ENCODE measurements at regions not wholly inside any gene's neighbourhood (a gene's known extent, or its start where the extent isn't known, plus 50 kb on each side); places are given as distances from the start of the nearest gene placed in this dataset.
"Not testable (repeated sequence)": the region's sequence is repeated elsewhere in the genome, so short reads cannot be mapped to it uniquely, and the experiment has no call there.

DNA sequence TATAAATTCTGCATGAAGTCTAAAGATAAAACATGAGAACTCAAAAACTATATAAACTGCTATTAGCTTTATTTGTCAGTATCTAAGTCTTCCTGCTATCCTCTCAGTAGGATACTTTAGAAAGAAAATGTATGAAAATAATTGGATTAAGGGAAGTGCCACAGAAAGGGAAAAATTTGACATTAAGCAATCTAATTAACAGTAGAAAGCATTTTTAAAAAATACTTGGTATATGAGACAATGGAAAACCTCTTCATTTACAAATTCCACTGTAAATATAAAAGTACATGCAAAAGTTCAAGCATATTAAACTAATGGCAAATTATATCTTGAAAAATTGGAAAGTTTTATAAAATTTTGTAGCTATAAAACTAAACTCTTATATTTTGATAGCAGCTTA, 518.6 kb upstream of the NUDT12 start:
- Histone ChIP-seq H3K9me3 (ENCODE audit: control insufficient read depth, low read depth, low read length) (no peaks in the 10 kb centered on the region), H3K4me1 (ENCODE audit: control insufficient read depth, extremely low read depth, insufficient read depth, low read length) (no peaks in the 10 kb centered on the region), H3K79me2 (ENCODE audit: control insufficient read depth, insufficient read depth, low read length) (no peaks in the 10 kb centered on the region), H3K9ac (ENCODE audit: control insufficient read depth, extremely low read depth, insufficient read depth, low read length) (no peak overlapping the region), H3K36me3 (ENCODE audit: control insufficient read depth in 2 of 2, extremely low read depth in 1 of 2, insufficient read depth in 2 of 2, low read length in 2 of 2) (no peaks in the 10 kb centered on the region), H2AFZ (ENCODE audit: control insufficient read depth, low read length) (no peak overlapping the region), H3K4me3 (ENCODE audit: control insufficient read depth in 2 of 3, extremely low read depth in 1 of 3, insufficient read depth in 2 of 3, low read depth in 1 of 3, low read length in 3 of 3) (no peak overlapping the region), H3K27me3 (ENCODE audit: control insufficient read depth, extremely low read depth, insufficient read depth, low read length) (no peaks in the 10 kb centered on the region), H3K27ac (ENCODE audit: control insufficient read depth, insufficient read depth, low read length) (no peak overlapping the region), H4K20me1 (ENCODE audit: control insufficient read depth, extremely low read depth, insufficient read depth, low read length) (no peaks in the 10 kb centered on the region), H3K9me1 (ENCODE audit: control insufficient read depth, extremely low read depth, insufficient read depth, low read length) (no peaks in the 10 kb centered on the region), H3K4me2 (ENCODE audit: control insufficient read depth, extremely low read depth, insufficient read depth, low read depth, low read length) (no peak overlapping the region)
- dilution Hi-C loops (cut with MboI; ENCODE audit: extremely low pct_ligation_motif_present, low sequenced_read_pairs): no loop called here
- TF ChIP-seq EZH2 (IDR thresholded peaks at IDR 0.05; ENCODE audit: low read length): no peak
- TF ChIP-seq, protein P1, sequence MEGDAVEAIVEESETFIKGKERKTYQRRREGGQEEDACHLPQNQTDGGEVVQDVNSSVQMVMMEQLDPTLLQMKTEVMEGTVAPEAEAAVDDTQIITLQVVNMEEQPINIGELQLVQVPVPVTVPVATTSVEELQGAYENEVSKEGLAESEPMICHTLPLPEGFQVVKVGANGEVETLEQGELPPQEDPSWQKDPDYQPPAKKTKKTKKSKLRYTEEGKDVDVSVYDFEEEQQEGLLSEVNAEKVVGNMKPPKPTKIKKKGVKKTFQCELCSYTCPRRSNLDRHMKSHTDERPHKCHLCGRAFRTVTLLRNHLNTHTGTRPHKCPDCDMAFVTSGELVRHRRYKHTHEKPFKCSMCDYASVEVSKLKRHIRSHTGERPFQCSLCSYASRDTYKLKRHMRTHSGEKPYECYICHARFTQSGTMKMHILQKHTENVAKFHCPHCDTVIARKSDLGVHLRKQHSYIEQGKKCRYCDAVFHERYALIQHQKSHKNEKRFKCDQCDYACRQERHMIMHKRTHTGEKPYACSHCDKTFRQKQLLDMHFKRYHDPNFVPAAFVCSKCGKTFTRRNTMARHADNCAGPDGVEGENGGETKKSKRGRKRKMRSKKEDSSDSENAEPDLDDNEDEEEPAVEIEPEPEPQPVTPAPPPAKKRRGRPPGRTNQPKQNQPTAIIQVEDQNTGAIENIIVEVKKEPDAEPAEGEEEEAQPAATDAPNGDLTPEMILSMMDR (optimal IDR thresholded peaks at IDR 0.05 in 1 of 3, IDR thresholded peaks at IDR 0.05 in 1 of 3, conservative IDR thresholded peaks at IDR 0.05 in 1 of 3; ENCODE audit: extremely low read depth in 1 of 3, insufficient read depth in 2 of 3, low read length in 3 of 3): no peak
- DNase-seq (ENCODE audit: low read depth, low spot score) (no peak), FAIRE-seq (no peak)

DNA sequence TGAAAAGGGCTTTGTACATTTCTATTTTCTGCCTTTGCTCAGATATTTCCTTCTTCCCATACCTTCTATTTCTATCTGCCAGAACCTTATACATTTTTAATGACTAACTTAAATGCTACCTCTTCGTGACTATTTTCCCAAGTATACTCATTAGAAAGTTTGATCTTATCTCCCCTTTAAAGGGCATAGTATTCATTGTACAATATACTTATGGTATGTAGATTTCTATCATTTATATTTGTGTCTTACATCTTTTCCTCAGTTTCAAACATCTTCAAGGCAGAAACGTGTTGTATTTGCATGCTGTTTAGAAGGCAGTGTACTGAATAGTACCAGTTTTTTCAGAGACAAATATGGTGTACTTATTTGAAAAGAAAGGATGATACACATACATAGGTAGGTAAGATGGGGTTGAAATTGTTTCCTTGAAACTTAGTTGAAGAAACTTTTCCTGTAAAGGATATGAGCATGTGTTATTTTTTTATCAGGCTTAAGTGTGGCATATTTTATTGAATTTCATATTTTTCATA, 518.1 kb upstream of the NUDT12 start:
- Histone ChIP-seq H3K27ac (ENCODE audit: control insufficient read depth, insufficient read depth, low read length) (no peak overlapping the region), H3K4me1 (ENCODE audit: control insufficient read depth, extremely low read depth, insufficient read depth, low read length) (no peaks in the 10 kb centered on the region), H3K9ac (ENCODE audit: control insufficient read depth, extremely low read depth, insufficient read depth, low read length) (no peak overlapping the region), H3K36me3 (ENCODE audit: control insufficient read depth in 2 of 2, extremely low read depth in 1 of 2, insufficient read depth in 2 of 2, low read length in 2 of 2) (no peaks in the 10 kb centered on the region), H4K20me1 (ENCODE audit: control insufficient read depth, extremely low read depth, insufficient read depth, low read length) (no peaks in the 10 kb centered on the region), H2AFZ (ENCODE audit: control insufficient read depth, low read length) (no peak overlapping the region), H3K4me3 (ENCODE audit: control insufficient read depth in 2 of 3, extremely low read depth in 1 of 3, insufficient read depth in 2 of 3, low read depth in 1 of 3, low read length in 3 of 3) (no peak overlapping the region), H3K4me2 (ENCODE audit: control insufficient read depth, extremely low read depth, insufficient read depth, low read depth, low read length) (no peak overlapping the region), H3K9me1 (ENCODE audit: control insufficient read depth, extremely low read depth, insufficient read depth, low read length) (no peaks in the 10 kb centered on the region), H3K9me3 (ENCODE audit: control insufficient read depth, low read depth, low read length) (no peaks in the 10 kb centered on the region), H3K79me2 (ENCODE audit: control insufficient read depth, insufficient read depth, low read length) (no peaks in the 10 kb centered on the region), H3K27me3 (ENCODE audit: control insufficient read depth, extremely low read depth, insufficient read depth, low read length) (no peaks in the 10 kb centered on the region)
- no peak for TF ChIP-seq EZH2 (IDR thresholded peaks at IDR 0.05; ENCODE audit: low read length)
- TF ChIP-seq, protein P1 (optimal IDR thresholded peaks at IDR 0.05 in 1 of 3, IDR thresholded peaks at IDR 0.05 in 1 of 3, conservative IDR thresholded peaks at IDR 0.05 in 1 of 3; ENCODE audit: extremely low read depth in 1 of 3, insufficient read depth in 2 of 3, low read length in 3 of 3): no peak
- DNase-seq (ENCODE audit: low read depth, low spot score) (no peak), FAIRE-seq (no peak)
- dilution Hi-C loops (cut with MboI; ENCODE audit: extremely low pct_ligation_motif_present, low sequenced_read_pairs): no loop called here

DNA sequence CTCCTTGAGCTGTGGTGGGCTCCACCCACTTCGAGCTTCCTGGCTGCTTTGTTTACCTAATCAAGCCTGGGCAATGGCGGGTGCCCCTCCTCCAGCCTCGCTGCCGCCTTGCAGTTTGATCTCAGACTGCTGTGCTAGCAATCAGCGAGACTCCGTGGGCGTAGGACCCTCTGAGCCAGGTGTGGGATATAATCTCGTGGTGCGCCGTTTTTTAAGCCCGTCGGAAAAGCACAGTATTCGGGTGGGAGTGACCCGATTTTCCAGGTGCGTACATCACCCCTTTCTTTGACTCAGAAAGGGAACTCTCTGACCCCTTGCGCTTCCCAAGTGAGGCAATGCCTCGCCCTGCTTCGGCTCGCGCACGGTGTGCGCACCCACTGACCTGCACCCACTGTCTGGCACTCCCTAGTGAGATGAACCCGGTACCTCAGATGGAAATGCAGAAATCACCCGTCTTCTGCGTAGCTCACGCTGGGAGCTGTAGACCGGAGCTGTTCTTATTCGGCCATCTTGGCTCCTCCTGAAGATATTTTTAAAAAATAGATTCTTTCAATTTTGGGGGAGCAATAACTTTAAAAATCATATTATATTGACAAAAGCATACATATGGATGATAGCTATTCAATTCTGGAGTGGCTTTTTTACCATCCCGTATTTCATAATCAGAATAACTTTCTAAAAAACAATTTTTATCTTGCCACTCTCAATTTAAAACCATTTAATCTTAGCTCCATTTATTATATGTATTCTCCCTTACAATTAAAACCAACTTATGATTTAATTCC, 517.5 kb upstream of the NUDT12 start:
- FAIRE-seq; dilution Hi-C loops (cut with MboI; ENCODE audit: extremely low pct_ligation_motif_present, low sequenced_read_pairs); DNase-seq (ENCODE audit: low read depth, low spot score); H3K79me2 ChIP-seq (ENCODE audit: control insufficient read depth, insufficient read depth, low read length); H4K20me1 ChIP-seq (ENCODE audit: control insufficient read depth, extremely low read depth, insufficient read depth, low read length); H3K9me1 ChIP-seq (ENCODE audit: control insufficient read depth, extremely low read depth, insufficient read depth, low read length); H3K4me2 ChIP-seq (ENCODE audit: control insufficient read depth, extremely low read depth, insufficient read depth, low read depth, low read length); H3K27ac ChIP-seq (ENCODE audit: control insufficient read depth, insufficient read depth, low read length); H3K27me3 ChIP-seq (ENCODE audit: control insufficient read depth, extremely low read depth, insufficient read depth, low read length); H3K36me3 ChIP-seq (ENCODE audit: control insufficient read depth in 2 of 2, extremely low read depth in 1 of 2, insufficient read depth in 2 of 2, low read length in 2 of 2); H3K9me3 ChIP-seq (ENCODE audit: control insufficient read depth, low read depth, low read length); H3K9ac ChIP-seq (ENCODE audit: control insufficient read depth, extremely low read depth, insufficient read depth, low read length); H2AFZ ChIP-seq (ENCODE audit: control insufficient read depth, low read length); H3K4me1 ChIP-seq (ENCODE audit: control insufficient read depth, extremely low read depth, insufficient read depth, low read length); H3K4me3 ChIP-seq (ENCODE audit: control insufficient read depth in 2 of 3, extremely low read depth in 1 of 3, insufficient read depth in 2 of 3, low read depth in 1 of 3, low read length in 3 of 3): not testable (repeated sequence)
